SK-N-SH (cell line): ENCODE measurements at regions not wholly inside any gene's neighbourhood (a gene's known extent, or its start where the extent isn't known, plus 50 kb on each side); places are given as distances from the start of the nearest gene placed in this dataset.

ENCODE experiments used
- CTCF ChIA-PET: fragments of 300-600, 350-600 bp; formaldehyde crosslinking; extraction: SDS; loops from one replicate; lab custom pipeline; 2021; lab: Yijun Ruan, JAX
- POLR2A ChIA-PET: fragments of 350-600 bp; sonication (Branson Sonifier 250); formaldehyde crosslinking; extraction: SDS; loops from one replicate; lab custom pipeline; 2020; ENCODE audit warnings: antibody characterized with exemption, inconsistent platforms; lab: Yijun Ruan, JAX
- DNase-seq: peaks from one replicate; pipeline ENCODE4 v3.0.0; 2012
- H2AFZ ChIP-seq: fragments of 200-600 bp; sonication (generic); 2 replicates; pipeline ENCODE4 v1.8.1; 2016; ENCODE audit warnings: antibody characterized with exemption, mild to moderate bottlenecking, low read depth
- H3F3A ChIP-seq: fragments of 200-600 bp; sonication (generic); replicated peaks from 2 replicates; pipeline ENCODE3; 2016; ENCODE audit warnings: antibody characterized with exemption, mild to moderate bottlenecking; ENCODE audit not compliant: insufficient read depth
- H3K27ac ChIP-seq, 2 experiments: fragments of 200-500 bp in 1 of 2; fragments of 200-600 bp in 1 of 2; sonication (Bioruptor generic) in 1 of 2; sonication (generic), shearing (Covaris generic) in 1 of 2; 2 replicates each; pipeline versions ENCODE4 v1.5.1 to v1.6.1; 2014 to 2016; ENCODE audit warnings: low read depth in 2 of 2, inconsistent platforms in 1 of 2, low read length in 1 of 2, mild to moderate bottlenecking in 1 of 2, mixed read lengths in 1 of 2
- H3K27me3 ChIP-seq: fragments of 200-600 bp; sonication (generic), shearing (Covaris generic); 2 replicates; pipeline ENCODE4 v1.6.1; 2016; ENCODE audit warnings: mixed run types; ENCODE audit not compliant: insufficient read depth
- H3K36me3 ChIP-seq, 2 experiments: fragments of 200-500 bp in 1 of 2; fragments of 200-600 bp in 1 of 2; sonication (Bioruptor generic) in 1 of 2; sonication (generic) in 1 of 2; replicated peaks in 1 of 2; 2 replicates each; pipeline versions ENCODE3 to v1.5.1; 2014 to 2016; ENCODE audit warnings: low read length in 1 of 2, mild to moderate bottlenecking in 1 of 2; ENCODE audit not compliant: insufficient read depth in 2 of 2, control insufficient read depth in 1 of 2
- H3K4me1 ChIP-seq, 2 experiments: fragments of 200-500 bp in 1 of 2; fragments of 200-600 bp in 1 of 2; sonication (Bioruptor generic) in 1 of 2; sonication (generic), shearing (Covaris generic) in 1 of 2; 2 replicates each; pipeline versions ENCODE4 v1.5.1 to v1.6.1; 2014 to 2016; ENCODE audit warnings: low read depth in 1 of 2, low read length in 1 of 2, mixed run types in 1 of 2; ENCODE audit not compliant: insufficient read depth in 2 of 2, control insufficient read depth in 1 of 2
- H3K4me2 ChIP-seq: fragments of 200-600 bp; sonication (generic), shearing (Covaris generic); 2 replicates; pipeline ENCODE4 v1.6.1; 2017; ENCODE audit warnings: mixed run types
- H3K4me3 ChIP-seq, 2 experiments: fragments of 200-500 bp in 1 of 2; fragments of 200-600 bp in 1 of 2; sonication (Bioruptor generic) in 1 of 2; sonication (generic), shearing (Covaris generic) in 1 of 2; 2 replicates each; pipeline versions ENCODE4 v1.5.1 to v1.8.1; 2014 to 2016; ENCODE audit warnings: low read depth in 2 of 2, inconsistent platforms in 1 of 2, low read length in 1 of 2, mild to moderate bottlenecking in 1 of 2, mixed read lengths in 1 of 2, moderate library complexity in 1 of 2
- H3K79me2 ChIP-seq: fragments of 200-600 bp; sonication (generic); 2 replicates; pipeline ENCODE4 v1.8.1; 2017; ENCODE audit warnings: mild to moderate bottlenecking; ENCODE audit not compliant: insufficient read depth
- H3K9ac ChIP-seq: fragments of 200-600 bp; sonication (generic); 2 replicates; pipeline ENCODE4 v1.6.1; 2017; ENCODE audit warnings: mixed run types
- H3K9me2 ChIP-seq: fragments of 200-600 bp; sonication (generic); 2 replicates; pipeline ENCODE4 v1.6.1; 2017; ENCODE audit warnings: mixed run types
- H3K9me3 ChIP-seq: fragments of 200-600 bp; sonication (generic); 2 replicates; pipeline ENCODE4 v1.6.1; 2017; ENCODE audit warnings: mixed run types, mild to moderate bottlenecking, moderate library complexity
- H4K20me1 ChIP-seq: fragments of 200-600 bp; sonication (generic); 2 replicates; pipeline ENCODE4 v1.6.1; 2017; ENCODE audit warnings: mild to moderate bottlenecking, mixed run types; ENCODE audit not compliant: insufficient read depth
- EP300 ChIP-seq, 2 experiments: IDR thresholded peaks; 2 replicates each; pipeline versions ENCODE4 v1.4.0 to v1.6.1; 2012; ENCODE audit warnings: borderline replicate concordance in 1 of 2, low read depth in 1 of 2, low read length in 1 of 2
- EZH2phosphoT487 ChIP-seq: fragments of 200-600 bp; sonication (generic); IDR thresholded peaks from 2 replicates; pipeline ENCODE4 v1.6.1; 2017; ENCODE audit warnings: low read depth, mixed run types, mild to moderate bottlenecking, antibody characterized with exemption, moderate library complexity, borderline replicate concordance
- FOSL2 ChIP-seq: IDR thresholded peaks from 2 replicates; pipeline ENCODE4 v1.4.0; 2012; ENCODE audit warnings: low read depth, mild to moderate bottlenecking, moderate library complexity, borderline replicate concordance
- FOXM1 ChIP-seq: IDR thresholded peaks from 2 replicates; pipeline ENCODE4 v1.4.0; 2012; ENCODE audit warnings: low read depth, mild to moderate bottlenecking
- GABPA ChIP-seq: IDR thresholded peaks from 2 replicates; pipeline ENCODE4 v1.4.0; 2012; ENCODE audit warnings: low read depth, mild to moderate bottlenecking
- MAX ChIP-seq: IDR thresholded peaks from 2 replicates; pipeline ENCODE4 v1.4.0; 2012; ENCODE audit warnings: low read depth
- MEF2A ChIP-seq: IDR thresholded peaks from 2 replicates; pipeline ENCODE4 v1.4.0; 2012; ENCODE audit warnings: low read depth, borderline replicate concordance
- MXI1 ChIP-seq: IDR thresholded peaks from 2 replicates; pipeline ENCODE4 v1.6.1; 2012; ENCODE audit warnings: mild to moderate bottlenecking, low read depth, low read length, improper control_type of control experiment
- NRF1 ChIP-seq: IDR thresholded peaks from 2 replicates; pipeline ENCODE4 v1.6.1; 2012; ENCODE audit warnings: low read depth, mild to moderate bottlenecking, low read length
- PBX3 ChIP-seq: IDR thresholded peaks from 2 replicates; pipeline ENCODE4; 2012
- POLR2AphosphoS5 ChIP-seq: IDR thresholded peaks from 2 replicates; pipeline ENCODE4 v1.6.1; 2012; ENCODE audit warnings: low read depth, low read length
- RAD21 ChIP-seq: IDR thresholded peaks from 2 replicates; pipeline ENCODE4 v1.6.1; 2012; ENCODE audit warnings: mild to moderate bottlenecking, low read length
- RXRA ChIP-seq: IDR thresholded peaks from 2 replicates; pipeline ENCODE4 v1.4.0; 2012; ENCODE audit warnings: low read depth, mild to moderate bottlenecking, borderline replicate concordance
- SMC3 ChIP-seq: IDR thresholded peaks from 2 replicates; pipeline ENCODE4 v1.6.1; 2012; ENCODE audit warnings: low read depth, low read length, improper control_type of control experiment
- TAF1 ChIP-seq: IDR thresholded peaks from 2 replicates; pipeline ENCODE4 v1.6.1; 2012; ENCODE audit warnings: low read depth, mild to moderate bottlenecking, low read length, moderate library complexity, borderline replicate concordance
- TCF12 ChIP-seq: IDR thresholded peaks from 2 replicates; pipeline ENCODE4 v1.4.0; 2012
- USF1 ChIP-seq: IDR thresholded peaks from 2 replicates; pipeline ENCODE4 v1.4.0; 2012; ENCODE audit warnings: low read depth, borderline replicate concordance
- USF2 ChIP-seq: fragments of 150-350 bp; IDR thresholded peaks from 2 replicates; pipeline ENCODE4 v1.6.1; 2017; ENCODE audit warnings: antibody characterized with exemption, low read length, low read depth, borderline replicate concordance
- ZBTB33 ChIP-seq: IDR thresholded peaks from 2 replicates; pipeline ENCODE4 v1.4.0; 2012; ENCODE audit warnings: low read depth, borderline replicate concordance
- WGBS: methylation state at CpG from one replicate; pipeline ENCODE4 v1.1.6; 2017; ENCODE audit warnings: low lambda C conversion rate; 5-methylcytosine and 5-hydroxymethylcytosine counted together

GRCh38 chr16:52022980-52023379 lies 524.0 kb downstream of the TOX3 start:
- Histone ChIP-seq H2AFZ (no peak overlapping the region), H3K4me1 (no peaks in the 10 kb centered on the region), H4K20me1 (no peaks in the 10 kb centered on the region), H3K9me2 (no peaks in the 10 kb centered on the region), H3K36me3 (no peaks in the 10 kb centered on the region), H3F3A (no peaks in the 10 kb centered on the region), H3K9me3 (no peaks in the 10 kb centered on the region), H3K4me2 (no peak overlapping the region), H3K4me3 (no peak overlapping the region), H3K27me3 (no peaks in the 10 kb centered on the region), H3K27ac (no peak overlapping the region), H3K79me2 (no peaks in the 10 kb centered on the region), H3K9ac (no peak overlapping the region)
- no peak for DNase-seq
- POLR2A ChIA-PET: no interaction called here
- TF ChIP-seq EP300 (IDR thresholded peaks at IDR 0.05; ENCODE audit: borderline replicate concordance in 1 of 2, low read depth in 1 of 2, low read length in 1 of 2): no peak
- no peak for TF ChIP-seq USF2
- TF ChIP-seq FOXM1: no peak
- TF ChIP-seq GABPA: no peak
- TF ChIP-seq MXI1: no peak
- TF ChIP-seq NRF1: no peak
- TF ChIP-seq USF1: no peak
- no peak for TF ChIP-seq EZH2phosphoT487
- TF ChIP-seq TAF1: no peak
- no peak for TF ChIP-seq FOSL2
- TF ChIP-seq MEF2A: no peak
- TF ChIP-seq SMC3: no peak
- no peak for TF ChIP-seq RAD21
- no peak for TF ChIP-seq MAX
- TF ChIP-seq TCF12: no peak
- no peak for TF ChIP-seq ZBTB33
- TF ChIP-seq PBX3: no peak
- no peak for TF ChIP-seq RXRA
- TF ChIP-seq POLR2AphosphoS5: no peak
- 7% methylated on average over 4 of the region's 4 CpGs for WGBS
- CTCF ChIA-PET: interaction anchor here (1.6 kb wide), 1 partner anchor 890 kb away, joined by 3 read pairs; no protein-coding TSS in a partner anchor
